HepG2 (cell line): ENCODE measurements at regions not wholly inside any gene's neighbourhood (a gene's known extent, or its start where the extent isn't known, plus 50 kb on each side); places are given as distances from the start of the nearest gene placed in this dataset.

ENCODE experiments used
- ATAC-seq: fragments of 200-7000 bp; cut with Tn5 transposase; 3 replicates; pipeline ENCODE4 v1.9.1; 2020; ENCODE audit warnings: mild to moderate bottlenecking, moderate library complexity
- BruUV-seq: library from RNA; stranded (reverse); fragments of 400-500 nt; replicated peaks from 2 replicates; lab custom pipeline; 2021; lab: Mats Ljungman, UMichigan
- CTCF ChIA-PET: fragments of 300-600 bp; formaldehyde crosslinking; extraction: SDS; loops from one replicate; lab custom pipeline; 2021; ENCODE audit warnings: low total read pairs, inconsistent platforms, low intra/inter-chr PET ratio; lab: Yijun Ruan, JAX
- POLR2A ChIA-PET: fragments of 350-600 bp; sonication (Branson Sonifier 250); formaldehyde crosslinking; loops from one replicate; lab custom pipeline; 2020; ENCODE audit warnings: antibody characterized with exemption, inconsistent platforms; lab: Yijun Ruan, JAX
- DNase-seq: peaks from one replicate; pipeline ENCODE4 v3.0.0-alpha.2; 2015; ENCODE audit warnings: low spot score
- FAIRE-seq: peaks from 3 replicates; lab custom pipeline; 2011; peaks lifted over from hg19 to GRCh38; lab: Jason Lieb, UNC
- H2AFZ ChIP-seq: one replicate; pipeline ENCODE4 v1.6.1; 2011; ENCODE audit warnings: low read length, inconsistent platforms
- H3K27ac ChIP-seq: fragments of 300-600 bp; 3 replicates; pipeline ENCODE4 v1.8.0; 2011; ENCODE audit warnings: mixed run types, mild to moderate bottlenecking, mixed read lengths, low read length, inconsistent platforms; ENCODE audit not compliant: insufficient read depth; ENCODE audit errors: extremely low read length
- H3K27me3 ChIP-seq, 2 experiments: fragments of 200-600 bp in 1 of 2; 2 replicates in 1 of 2; 3 replicates in 1 of 2; pipeline versions ENCODE4 v1.6.0 to v1.8.0; 2011; ENCODE audit warnings: low read length in 2 of 2, mild to moderate bottlenecking in 2 of 2, moderate library complexity in 2 of 2, inconsistent platforms in 1 of 2; ENCODE audit not compliant: insufficient read depth in 2 of 2, control insufficient read depth in 1 of 2
- H3K36me3 ChIP-seq, 2 experiments: fragments of 200-600 bp in 1 of 2; replicated peaks in 1 of 2; 2 replicates in 1 of 2; 3 replicates in 1 of 2; pipeline versions ENCODE4 v1.5.1 to v1.8.0; 2011; ENCODE audit warnings: low read length in 2 of 2, inconsistent platforms in 1 of 2; ENCODE audit not compliant: insufficient read depth in 2 of 2, control insufficient read depth in 1 of 2
- H3K4me1 ChIP-seq: 2 replicates; pipeline ENCODE4 v1.5.1; 2012; ENCODE audit warnings: low read length, inconsistent platforms; ENCODE audit not compliant: insufficient read depth
- H3K4me2 ChIP-seq: 2 replicates; pipeline ENCODE4 v1.6.0; 2011; ENCODE audit warnings: low read depth, low read length, inconsistent platforms
- H3K4me3 ChIP-seq, 3 experiments: fragments of 200-600 bp in 1 of 3; sonication (generic), shearing (Covaris generic) in 1 of 3; replicated peaks in 1 of 3; 2 replicates each; pipeline ENCODE4 v1.5.1; 2011 to 2016; ENCODE audit warnings: low read length in 3 of 3, inconsistent platforms in 2 of 3, low read depth in 2 of 3, mild to moderate bottlenecking in 2 of 3, control low read depth in 1 of 3, mixed read lengths in 1 of 3; ENCODE audit not compliant: insufficient read depth in 1 of 3
- H3K79me2 ChIP-seq: one replicate; pipeline ENCODE4 v1.6.1; 2011; ENCODE audit warnings: low read length, inconsistent platforms; ENCODE audit not compliant: insufficient read depth
- H3K9ac ChIP-seq: 2 replicates; pipeline ENCODE4 v1.6.0; 2011; ENCODE audit warnings: mild to moderate bottlenecking, low read depth, low read length, inconsistent platforms; ENCODE audit not compliant: insufficient read depth
- H3K9me3 ChIP-seq: 2 replicates; pipeline ENCODE4 v1.5.1; 2012; ENCODE audit warnings: mild to moderate bottlenecking, low read length
- H4K20me1 ChIP-seq: 2 replicates; pipeline ENCODE4 v1.6.0; 2011; ENCODE audit warnings: inconsistent platforms, mild to moderate bottlenecking, low read length, moderate library complexity; ENCODE audit not compliant: insufficient read depth
- EEA1 ChIP-seq: sonication (generic); formaldehyde crosslinking; IDR thresholded peaks from 2 replicates; pipeline ENCODE4 v1.5.1; 2020; ENCODE audit warnings: mild to moderate bottlenecking, missing genetic modification reagents, borderline replicate concordance
- FOXA1 ChIP-seq, 2 experiments: fragments of 450-650 bp in 1 of 2; sonication (generic) in 1 of 2; formaldehyde crosslinking in 1 of 2; IDR thresholded peaks; 2 replicates each; pipeline versions ENCODE4 v1.4.0 to v1.6.1; 2016 to 2020; ENCODE audit warnings: missing genetic modification reagents in 1 of 2
- HNF4G ChIP-seq, 2 experiments: sonication (generic) in 1 of 2; formaldehyde crosslinking in 1 of 2; IDR thresholded peaks; 2 replicates each; pipeline versions ENCODE4 v1.4.0 to v1.6.1; 2011 to 2020; ENCODE audit warnings: borderline replicate concordance in 2 of 2, low read depth in 2 of 2, mild to moderate bottlenecking in 2 of 2, low read length in 1 of 2, missing genetic modification reagents in 1 of 2, moderate library complexity in 1 of 2
- MAZ ChIP-seq, 2 experiments: sonication (generic) in 1 of 2; formaldehyde crosslinking in 1 of 2; IDR thresholded peaks; 2 replicates each; pipeline versions ENCODE4 v1.5.0 to v1.6.1; 2012 to 2020; ENCODE audit warnings: low read depth in 2 of 2, mild to moderate bottlenecking in 2 of 2, borderline replicate concordance in 1 of 2, improper control_type of control experiment in 1 of 2, low read length in 1 of 2, missing genetic modification reagents in 1 of 2, moderate library complexity in 1 of 2
- MEIS1 ChIP-seq: sonication (generic); formaldehyde crosslinking; IDR thresholded peaks from 2 replicates; pipeline ENCODE4 v1.9.0; 2021; ENCODE audit warnings: mild to moderate bottlenecking, missing genetic modification reagents, moderate library complexity, borderline replicate concordance
- NFYB ChIP-seq: sonication (generic); formaldehyde crosslinking; IDR thresholded peaks from 2 replicates; pipeline ENCODE4 v1.4.0; 2020; ENCODE audit warnings: missing genetic modification reagents
- RFX1 ChIP-seq: fragments of 450-650 bp; IDR thresholded peaks from 2 replicates; pipeline ENCODE4 v1.6.1; 2017
- SCMH1 ChIP-seq: sonication (generic); formaldehyde crosslinking; IDR thresholded peaks from 2 replicates; pipeline ENCODE4 v1.9.0; 2021; ENCODE audit warnings: missing genetic modification reagents, mild to moderate bottlenecking, borderline replicate concordance
- WIZ ChIP-seq: sonication (generic); formaldehyde crosslinking; IDR thresholded peaks from 2 replicates; pipeline ENCODE4 v1.5.1; 2020; ENCODE audit warnings: mild to moderate bottlenecking, missing genetic modification reagents
- YEATS2 ChIP-seq: sonication (generic); formaldehyde crosslinking; IDR thresholded peaks from 2 replicates; pipeline ENCODE4 v1.4.0; 2020; ENCODE audit warnings: missing genetic modification reagents, borderline replicate concordance
- ZNF224 ChIP-seq: sonication (generic); formaldehyde crosslinking; IDR thresholded peaks from 2 replicates; pipeline ENCODE4 v1.5.0; 2020; ENCODE audit warnings: mild to moderate bottlenecking, missing genetic modification reagents
- ZNF343 ChIP-seq: sonication (generic); formaldehyde crosslinking; IDR thresholded peaks from 2 replicates; pipeline ENCODE4 v1.4.0; 2020; ENCODE audit warnings: mild to moderate bottlenecking, missing genetic modification reagents
- ZNF350 ChIP-seq: sonication (generic); formaldehyde crosslinking; IDR thresholded peaks from 2 replicates; pipeline ENCODE4 v1.4.0; 2020; ENCODE audit warnings: mild to moderate bottlenecking, low read depth, missing genetic modification reagents, borderline replicate concordance
- ZNF460 ChIP-seq: sonication (generic); formaldehyde crosslinking; IDR thresholded peaks from 2 replicates; pipeline ENCODE4 v1.5.1; 2020; ENCODE audit warnings: missing genetic modification reagents, mild to moderate bottlenecking, borderline replicate concordance
- ZNF773 ChIP-seq: sonication (generic); formaldehyde crosslinking; IDR thresholded peaks from 2 replicates; pipeline ENCODE4 v1.4.0; 2020; ENCODE audit warnings: missing genetic modification reagents, borderline replicate concordance
- ZNF776 ChIP-seq: sonication (generic); formaldehyde crosslinking; IDR thresholded peaks from 2 replicates; pipeline ENCODE4 v1.4.0; 2020; ENCODE audit warnings: mild to moderate bottlenecking, missing genetic modification reagents
- WGBS: methylation state at CpG from one replicate; pipeline ENCODE4 v1.1.6; 2017; ENCODE audit warnings: low lambda C conversion rate; 5-methylcytosine and 5-hydroxymethylcytosine counted together
- in situ Hi-C: cut with HindIII; loops from 2 replicates; pipeline ENCODE4 v1.10.0; 2017; ENCODE audit warnings: low pct_unique_long_range_greater_than_20kb; ENCODE audit not compliant: extremely low pct_ligation_motif_present
- intact Hi-C: fragments of 100-400 bp; cut with micrococcal nuclease; formaldehyde crosslinking; loops from one replicate; pipeline ENCODE4 v1.10.0; 2022; ENCODE audit not compliant: unreplicated experiment
- TF ChIP-seq, protein P1 (sequence below): sonication (generic); formaldehyde crosslinking; IDR thresholded peaks from 2 replicates; pipeline ENCODE4 v1.5.0; 2020; ENCODE audit warnings: missing genetic modification reagents
- TF ChIP-seq, protein P2 (sequence below): sonication (generic); formaldehyde crosslinking; conservative IDR thresholded peaks from 2 replicates; pipeline ENCODE4 v1.8.1; 2023; ENCODE audit warnings: missing genetic modification reagents
- TF ChIP-seq, protein P3 (sequence below): sonication (generic); formaldehyde crosslinking; IDR thresholded peaks from 2 replicates; pipeline ENCODE4 v1.5.0; 2020; ENCODE audit warnings: mild to moderate bottlenecking, missing genetic modification reagents

DNA sequence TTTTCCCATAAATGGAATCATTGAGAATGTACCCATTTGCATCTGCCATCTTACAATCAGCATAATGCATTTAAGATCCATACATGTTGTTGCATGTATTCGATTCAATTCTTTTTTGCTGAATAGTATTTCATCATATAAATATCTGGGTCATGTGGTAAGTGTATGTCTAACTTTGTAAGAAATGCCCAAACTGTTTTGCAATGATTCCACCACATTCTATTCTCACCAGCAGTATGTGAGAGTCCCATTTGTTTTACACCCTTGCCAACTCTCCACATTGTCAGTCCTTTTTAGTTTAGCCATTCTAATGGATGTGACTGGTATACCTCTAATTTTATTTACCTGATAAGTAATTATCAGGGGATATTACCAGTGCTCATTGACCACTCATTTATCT, 115.8 kb upstream of the PBX1 start:
- no peaks in the 10 kb centered on the region for H3K36me3 ChIP-seq
- H3K27ac ChIP-seq: no peak overlapping the region
- no peak for DNase-seq
- H3K79me2 ChIP-seq: no peaks in the 10 kb centered on the region
- no TSS peak for BruUV-seq
- intact Hi-C loops: no loop called here
- H2AFZ ChIP-seq: no peak overlapping the region
- H4K20me1 ChIP-seq: no peaks in the 10 kb centered on the region
- in situ Hi-C loops: no loop called here
- POLR2A ChIA-PET: no interaction called here
- 3% methylated on average over 1 of the region's 1 CpG for WGBS
- H3K9ac ChIP-seq: no peak overlapping the region
- no peak overlapping the region for H3K4me2 ChIP-seq
- peaks cover 34% of the 10 kb centered on the region for H3K9me3 ChIP-seq
- FAIRE-seq: no peak
- TF ChIP-seq, protein P1, sequence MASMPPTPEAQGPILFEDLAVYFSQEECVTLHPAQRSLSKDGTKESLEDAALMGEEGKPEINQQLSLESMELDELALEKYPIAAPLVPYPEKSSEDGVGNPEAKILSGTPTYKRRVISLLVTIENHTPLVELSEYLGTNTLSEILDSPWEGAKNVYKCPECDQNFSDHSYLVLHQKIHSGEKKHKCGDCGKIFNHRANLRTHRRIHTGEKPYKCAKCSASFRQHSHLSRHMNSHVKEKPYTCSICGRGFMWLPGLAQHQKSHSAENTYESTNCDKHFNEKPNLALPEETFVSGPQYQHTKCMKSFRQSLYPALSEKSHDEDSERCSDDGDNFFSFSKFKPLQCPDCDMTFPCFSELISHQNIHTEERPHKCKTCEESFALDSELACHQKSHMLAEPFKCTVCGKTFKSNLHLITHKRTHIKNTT (CRISPR knock-in tag): no peak
- TF ChIP-seq WIZ (CRISPR knock-in tag): no peak
- TF ChIP-seq NFYB (CRISPR knock-in tag): no peak
- no peak for TF ChIP-seq MEIS1
- TF ChIP-seq ZNF776 (CRISPR knock-in tag): no peak
- TF ChIP-seq RFX1: no peak
- TF ChIP-seq MAZ (IDR thresholded peaks at IDR 0.05; ENCODE audit: borderline replicate concordance, low read depth, low read length): no peak
- no peak for TF ChIP-seq MAZ (CRISPR knock-in tag; IDR thresholded peaks at IDR 0.05; ENCODE audit: low read depth)
- no peak for TF ChIP-seq EEA1 (CRISPR knock-in tag)
- TF ChIP-seq FOXA1 (IDR thresholded peaks at IDR 0.05): no peak
- no peak for TF ChIP-seq FOXA1 (CRISPR knock-in tag; IDR thresholded peaks at IDR 0.05)
- no peak for TF ChIP-seq ZNF343 (CRISPR knock-in tag)
- no peak for TF ChIP-seq ZNF350 (CRISPR knock-in tag)
- no peak for TF ChIP-seq SCMH1 (CRISPR knock-in tag)
- TF ChIP-seq, protein P2, sequence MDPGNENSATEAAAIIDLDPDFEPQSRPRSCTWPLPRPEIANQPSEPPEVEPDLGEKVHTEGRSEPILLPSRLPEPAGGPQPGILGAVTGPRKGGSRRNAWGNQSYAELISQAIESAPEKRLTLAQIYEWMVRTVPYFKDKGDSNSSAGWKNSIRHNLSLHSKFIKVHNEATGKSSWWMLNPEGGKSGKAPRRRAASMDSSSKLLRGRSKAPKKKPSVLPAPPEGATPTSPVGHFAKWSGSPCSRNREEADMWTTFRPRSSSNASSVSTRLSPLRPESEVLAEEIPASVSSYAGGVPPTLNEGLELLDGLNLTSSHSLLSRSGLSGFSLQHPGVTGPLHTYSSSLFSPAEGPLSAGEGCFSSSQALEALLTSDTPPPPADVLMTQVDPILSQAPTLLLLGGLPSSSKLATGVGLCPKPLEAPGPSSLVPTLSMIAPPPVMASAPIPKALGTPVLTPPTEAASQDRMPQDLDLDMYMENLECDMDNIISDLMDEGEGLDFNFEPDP (CRISPR knock-in tag): no peak
- no peak for TF ChIP-seq ZNF224
- TF ChIP-seq ZNF773 (CRISPR knock-in tag): no peak
- TF ChIP-seq, protein P3, sequence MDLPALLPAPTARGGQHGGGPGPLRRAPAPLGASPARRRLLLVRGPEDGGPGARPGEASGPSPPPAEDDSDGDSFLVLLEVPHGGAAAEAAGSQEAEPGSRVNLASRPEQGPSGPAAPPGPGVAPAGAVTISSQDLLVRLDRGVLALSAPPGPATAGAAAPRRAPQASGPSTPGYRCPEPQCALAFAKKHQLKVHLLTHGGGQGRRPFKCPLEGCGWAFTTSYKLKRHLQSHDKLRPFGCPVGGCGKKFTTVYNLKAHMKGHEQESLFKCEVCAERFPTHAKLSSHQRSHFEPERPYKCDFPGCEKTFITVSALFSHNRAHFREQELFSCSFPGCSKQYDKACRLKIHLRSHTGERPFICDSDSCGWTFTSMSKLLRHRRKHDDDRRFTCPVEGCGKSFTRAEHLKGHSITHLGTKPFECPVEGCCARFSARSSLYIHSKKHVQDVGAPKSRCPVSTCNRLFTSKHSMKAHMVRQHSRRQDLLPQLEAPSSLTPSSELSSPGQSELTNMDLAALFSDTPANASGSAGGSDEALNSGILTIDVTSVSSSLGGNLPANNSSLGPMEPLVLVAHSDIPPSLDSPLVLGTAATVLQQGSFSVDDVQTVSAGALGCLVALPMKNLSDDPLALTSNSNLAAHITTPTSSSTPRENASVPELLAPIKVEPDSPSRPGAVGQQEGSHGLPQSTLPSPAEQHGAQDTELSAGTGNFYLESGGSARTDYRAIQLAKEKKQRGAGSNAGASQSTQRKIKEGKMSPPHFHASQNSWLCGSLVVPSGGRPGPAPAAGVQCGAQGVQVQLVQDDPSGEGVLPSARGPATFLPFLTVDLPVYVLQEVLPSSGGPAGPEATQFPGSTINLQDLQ: no peak
- no peak for TF ChIP-seq HNF4G (IDR thresholded peaks at IDR 0.05; ENCODE audit: borderline replicate concordance, low read depth, low read length)
- TF ChIP-seq HNF4G (CRISPR knock-in tag; IDR thresholded peaks at IDR 0.05; ENCODE audit: borderline replicate concordance, low read depth): no peak
- no peak for TF ChIP-seq ZNF460
- TF ChIP-seq YEATS2 (CRISPR knock-in tag): no peak
- TF ChIP-seq, all 625 proteins: peak for 0
- ATAC-seq: no peak
- Histone ChIP-seq H3K4me3 (no peak overlapping the region), H3K4me1 (no peaks in the 10 kb centered on the region), H3K27me3 (no peaks in the 10 kb centered on the region)
- CTCF ChIA-PET: no interaction called here
